Endothelial cell of umbilical vein (primary cell): ENCODE measurements at regions not wholly inside any gene's neighbourhood (a gene's known extent, or its start where the extent isn't known, plus 50 kb on each side); places are given as distances from the start of the nearest gene placed in this dataset.

Experiments used
- EZH2 ChIP-seq: IDR thresholded peaks from 2 replicates; pipeline ENCODE4 v1.6.1; 2012; ENCODE audit warnings: borderline replicate concordance, low read depth, mild to moderate bottlenecking, moderate library complexity, low read length, inconsistent platforms; ENCODE audit not compliant: severe bottlenecking
- JUN ChIP-seq: IDR thresholded peaks from 2 replicates; pipeline ENCODE4 v1.6.1; 2011; ENCODE audit warnings: borderline replicate concordance, low read depth; ENCODE audit not compliant: insufficient read length, insufficient read depth
- MAX ChIP-seq: IDR thresholded peaks from 2 replicates; pipeline ENCODE4 v1.6.1; 2011; ENCODE audit not compliant: insufficient read depth, insufficient read length
- POLR2A ChIP-seq: IDR thresholded peaks from 2 replicates; pipeline ENCODE4 v1.6.1; 2012; ENCODE audit warnings: low read depth, mild to moderate bottlenecking, control low read depth, low read length
- POLR2AphosphoS5 ChIP-seq: IDR thresholded peaks from 2 replicates; pipeline ENCODE4 v1.6.1; 2012; ENCODE audit warnings: low read depth, mild to moderate bottlenecking, control low read depth, low read length, moderate library complexity; ENCODE audit not compliant: insufficient read depth
- TF ChIP-seq, protein P1 (sequence below), 2 donors: IDR thresholded peaks; 1 replicate in 1 of 2; 2 replicates in 1 of 2; pipeline ENCODE4 v1.5.1; 2011; ENCODE audit warnings: low read length in 2 of 2, mild to moderate bottlenecking in 2 of 2, moderate library complexity in 2 of 2, control low read depth in 1 of 2, inconsistent platforms in 1 of 2, low read depth in 1 of 2; ENCODE audit not compliant: insufficient read depth in 1 of 2; ENCODE audit errors: extremely low read depth in 1 of 2

DNA sequence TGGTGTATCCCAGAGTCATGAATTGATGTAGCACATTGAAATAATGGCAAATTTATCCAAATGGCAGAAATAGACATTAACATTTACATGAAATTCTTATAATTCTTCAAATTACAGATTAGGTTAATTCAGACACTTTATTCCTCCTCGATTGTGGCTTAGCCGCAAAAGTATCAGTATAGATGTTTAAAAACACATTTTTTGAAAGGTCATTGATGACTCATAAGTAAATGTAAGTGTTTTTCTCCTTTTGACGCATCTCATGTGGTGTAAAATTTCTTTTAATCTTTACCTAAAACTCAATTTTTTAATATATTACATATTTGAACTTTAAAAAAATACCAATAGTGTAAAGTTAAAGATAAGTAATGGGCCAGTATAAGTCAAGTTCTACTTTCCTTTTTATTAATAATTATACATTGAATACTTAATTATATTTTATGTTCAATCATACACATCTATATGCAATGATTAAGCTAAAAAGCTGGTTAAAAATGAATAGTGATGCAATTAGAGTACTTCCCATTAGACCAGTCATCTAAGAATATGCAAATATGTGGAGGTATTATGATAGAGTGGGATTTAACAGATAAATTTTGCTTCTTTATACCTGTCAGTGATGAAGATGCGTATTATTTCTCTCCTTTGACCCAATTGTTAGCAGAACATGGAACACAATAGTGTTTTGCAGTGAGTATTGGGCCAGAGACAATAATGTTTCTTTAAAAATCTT is 678.1 kb upstream of the DPPA4 start:
- no peak for TF ChIP-seq POLR2AphosphoS5
- no peak for TF ChIP-seq EZH2
- no peak for TF ChIP-seq JUN
- no peak for TF ChIP-seq POLR2A
- TF ChIP-seq, protein P1, sequence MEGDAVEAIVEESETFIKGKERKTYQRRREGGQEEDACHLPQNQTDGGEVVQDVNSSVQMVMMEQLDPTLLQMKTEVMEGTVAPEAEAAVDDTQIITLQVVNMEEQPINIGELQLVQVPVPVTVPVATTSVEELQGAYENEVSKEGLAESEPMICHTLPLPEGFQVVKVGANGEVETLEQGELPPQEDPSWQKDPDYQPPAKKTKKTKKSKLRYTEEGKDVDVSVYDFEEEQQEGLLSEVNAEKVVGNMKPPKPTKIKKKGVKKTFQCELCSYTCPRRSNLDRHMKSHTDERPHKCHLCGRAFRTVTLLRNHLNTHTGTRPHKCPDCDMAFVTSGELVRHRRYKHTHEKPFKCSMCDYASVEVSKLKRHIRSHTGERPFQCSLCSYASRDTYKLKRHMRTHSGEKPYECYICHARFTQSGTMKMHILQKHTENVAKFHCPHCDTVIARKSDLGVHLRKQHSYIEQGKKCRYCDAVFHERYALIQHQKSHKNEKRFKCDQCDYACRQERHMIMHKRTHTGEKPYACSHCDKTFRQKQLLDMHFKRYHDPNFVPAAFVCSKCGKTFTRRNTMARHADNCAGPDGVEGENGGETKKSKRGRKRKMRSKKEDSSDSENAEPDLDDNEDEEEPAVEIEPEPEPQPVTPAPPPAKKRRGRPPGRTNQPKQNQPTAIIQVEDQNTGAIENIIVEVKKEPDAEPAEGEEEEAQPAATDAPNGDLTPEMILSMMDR (IDR thresholded peaks at IDR 0.05; ENCODE audit: extremely low read depth in 1 of 2, insufficient read depth in 1 of 2, low read depth in 1 of 2, low read length in 2 of 2) = no peak
- TF ChIP-seq MAX = no peak
